ENCODE measurements at regions not wholly inside any gene's neighbourhood (a gene's known extent, or its start where the extent isn't known, plus 50 kb on each side); places are given as distances from the start of the nearest gene placed in this dataset.

DNA sequence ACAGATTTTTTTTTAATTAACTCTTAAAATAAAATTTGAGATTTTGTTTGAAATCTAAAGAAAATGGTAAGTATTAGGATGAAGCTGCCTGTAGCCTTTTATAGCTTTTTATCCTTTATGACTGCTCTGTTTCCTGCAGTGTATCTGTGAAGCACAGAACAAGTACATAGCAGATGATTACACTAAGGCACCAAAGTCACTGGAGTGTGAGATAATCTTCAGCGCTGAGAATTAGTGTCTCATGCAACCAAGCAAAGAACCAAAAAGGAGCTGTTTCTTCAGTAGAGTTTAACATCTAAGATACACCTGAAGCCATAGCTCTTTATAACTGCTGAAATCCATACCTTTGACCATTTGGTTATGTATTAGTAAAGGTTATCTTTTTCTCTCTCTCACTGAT is 1989.8 kb upstream of the PCDH10 start:
- no peak for DNase-seq (ENCODE audit: low read depth)
- TF ChIP-seq POLR2A (IDR thresholded peaks at IDR 0.05; ENCODE audit: extremely low read depth, insufficient read length) (no peak), MYC (IDR thresholded peaks at IDR 0.05; ENCODE audit: low read depth, low read length) (no peak)
- TF ChIP-seq, protein P1, sequence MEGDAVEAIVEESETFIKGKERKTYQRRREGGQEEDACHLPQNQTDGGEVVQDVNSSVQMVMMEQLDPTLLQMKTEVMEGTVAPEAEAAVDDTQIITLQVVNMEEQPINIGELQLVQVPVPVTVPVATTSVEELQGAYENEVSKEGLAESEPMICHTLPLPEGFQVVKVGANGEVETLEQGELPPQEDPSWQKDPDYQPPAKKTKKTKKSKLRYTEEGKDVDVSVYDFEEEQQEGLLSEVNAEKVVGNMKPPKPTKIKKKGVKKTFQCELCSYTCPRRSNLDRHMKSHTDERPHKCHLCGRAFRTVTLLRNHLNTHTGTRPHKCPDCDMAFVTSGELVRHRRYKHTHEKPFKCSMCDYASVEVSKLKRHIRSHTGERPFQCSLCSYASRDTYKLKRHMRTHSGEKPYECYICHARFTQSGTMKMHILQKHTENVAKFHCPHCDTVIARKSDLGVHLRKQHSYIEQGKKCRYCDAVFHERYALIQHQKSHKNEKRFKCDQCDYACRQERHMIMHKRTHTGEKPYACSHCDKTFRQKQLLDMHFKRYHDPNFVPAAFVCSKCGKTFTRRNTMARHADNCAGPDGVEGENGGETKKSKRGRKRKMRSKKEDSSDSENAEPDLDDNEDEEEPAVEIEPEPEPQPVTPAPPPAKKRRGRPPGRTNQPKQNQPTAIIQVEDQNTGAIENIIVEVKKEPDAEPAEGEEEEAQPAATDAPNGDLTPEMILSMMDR (IDR thresholded peaks at IDR 0.05; ENCODE audit: low read depth, low read length): no peak
- TF ChIP-seq, protein P2, sequence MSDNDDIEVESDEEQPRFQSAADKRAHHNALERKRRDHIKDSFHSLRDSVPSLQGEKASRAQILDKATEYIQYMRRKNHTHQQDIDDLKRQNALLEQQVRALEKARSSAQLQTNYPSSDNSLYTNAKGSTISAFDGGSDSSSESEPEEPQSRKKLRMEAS (IDR thresholded peaks at IDR 0.05; ENCODE audit: low read depth, low read length): no peak
- H3K4me3 ChIP-seq (ENCODE audit: low read depth, low read length): no peak overlapping the region

DNA sequence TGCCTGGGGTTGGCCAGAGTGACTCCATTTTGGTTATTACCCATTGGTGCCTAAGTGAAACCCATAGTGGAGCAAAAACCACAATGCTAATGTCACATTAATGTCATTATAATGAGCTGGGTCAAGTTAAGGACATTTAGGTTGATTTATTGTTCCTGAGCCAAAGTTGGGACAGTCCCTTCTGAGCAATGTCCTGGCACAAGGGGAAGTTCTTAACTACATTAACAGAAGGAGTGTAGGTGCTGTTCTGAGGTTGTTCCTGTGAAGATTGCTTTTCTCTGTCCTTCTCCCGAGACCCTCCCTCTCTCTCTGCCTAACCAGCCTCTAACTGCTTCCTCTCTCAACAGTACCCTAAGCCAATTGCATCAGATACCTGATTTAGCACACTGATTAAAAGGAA is 1956.8 kb upstream of the PCDH10 start:
- H3K4me3 ChIP-seq (ENCODE audit: low read depth, low read length): no peak overlapping the region

DNA sequence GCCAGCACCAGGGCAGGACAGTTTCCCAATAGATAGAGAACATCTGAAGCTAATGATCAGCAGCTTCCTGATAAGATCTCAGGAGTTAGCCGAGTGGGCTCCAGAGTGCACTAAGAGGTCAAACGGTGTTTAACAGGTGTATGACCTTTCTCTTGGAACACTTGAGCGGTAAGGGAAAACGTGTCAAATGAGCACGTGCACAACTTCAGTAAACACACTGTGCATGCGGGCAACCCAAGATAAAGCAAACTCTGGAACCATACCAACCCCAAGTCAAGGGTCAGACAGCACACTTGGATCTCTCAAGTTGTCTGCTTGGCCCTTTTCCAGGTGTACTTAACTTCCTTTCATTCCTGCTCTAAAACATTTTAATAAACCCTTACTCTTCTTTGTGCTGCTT is 1941.5 kb upstream of the PCDH10 start:
- DNase-seq (ENCODE audit: low read depth): no peak
- no peak overlapping the region for H3K4me3 ChIP-seq (ENCODE audit: low read depth, low read length)
- TF ChIP-seq POLR2A (IDR thresholded peaks at IDR 0.05; ENCODE audit: extremely low read depth, insufficient read length) (no peak), MYC (IDR thresholded peaks at IDR 0.05; ENCODE audit: low read depth, low read length) (no peak)
- TF ChIP-seq, protein P2 (IDR thresholded peaks at IDR 0.05; ENCODE audit: low read depth, low read length): no peak
- TF ChIP-seq, protein P1 (IDR thresholded peaks at IDR 0.05; ENCODE audit: low read depth, low read length): no peak

More for the DNA sequence above, 1956.8 kb upstream of the PCDH10 start:
- DNase-seq (ENCODE audit: low read depth): no peak
- TF ChIP-seq MYC (IDR thresholded peaks at IDR 0.05; ENCODE audit: low read depth, low read length): no peak
- no peak for TF ChIP-seq POLR2A (IDR thresholded peaks at IDR 0.05; ENCODE audit: extremely low read depth, insufficient read length)
- TF ChIP-seq, protein P1 (IDR thresholded peaks at IDR 0.05; ENCODE audit: low read depth, low read length): no peak
- TF ChIP-seq, protein P2 (IDR thresholded peaks at IDR 0.05; ENCODE audit: low read depth, low read length): no peak

DNA sequence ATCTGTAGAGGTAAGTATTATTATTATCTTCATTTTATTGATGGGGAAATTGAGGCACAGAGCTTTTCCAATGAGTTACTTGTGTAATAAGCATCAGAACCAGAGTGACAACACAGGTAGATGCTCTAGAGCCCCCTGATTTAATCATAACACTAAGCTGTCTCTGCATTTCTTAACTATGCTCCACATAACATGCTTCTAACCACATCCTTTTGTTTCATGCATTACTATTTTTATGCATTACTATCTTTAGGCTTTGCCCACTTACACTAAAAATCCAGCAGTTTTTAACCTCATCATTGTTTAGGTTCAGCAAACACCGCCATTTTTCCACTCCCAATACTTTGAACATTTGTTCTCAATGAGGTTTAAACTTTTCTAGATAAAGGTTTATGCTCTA is 1900.8 kb upstream of the PCDH10 start:
- TF ChIP-seq POLR2A (IDR thresholded peaks at IDR 0.05; ENCODE audit: extremely low read depth, insufficient read length): no peak
- TF ChIP-seq, protein P1 (IDR thresholded peaks at IDR 0.05; ENCODE audit: low read depth, low read length): no peak
- TF ChIP-seq MYC (IDR thresholded peaks at IDR 0.05; ENCODE audit: low read depth, low read length): no peak
- TF ChIP-seq, protein P2 (IDR thresholded peaks at IDR 0.05; ENCODE audit: low read depth, low read length): no peak
- DNase-seq (ENCODE audit: low read depth): no peak
- H3K4me3 ChIP-seq (ENCODE audit: low read depth, low read length): no peak overlapping the region

DNA sequence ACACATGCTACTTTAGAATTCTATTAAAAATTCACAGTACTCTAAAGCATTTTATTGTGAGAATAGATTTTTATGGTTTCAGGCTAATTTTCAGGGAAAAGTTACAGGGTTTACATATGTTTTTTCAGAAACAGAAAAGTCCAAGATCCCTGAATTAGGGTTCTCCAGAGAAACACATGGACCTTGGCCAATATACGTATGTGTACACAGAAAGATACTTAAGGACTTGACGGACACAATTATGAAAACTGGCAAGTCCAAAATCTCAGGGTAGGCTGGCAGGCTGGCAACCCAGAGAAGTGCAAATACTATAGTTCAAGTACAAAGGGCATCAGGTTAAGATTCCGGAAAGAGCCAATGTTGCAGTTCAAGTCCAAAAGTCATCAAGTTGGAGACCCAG is 1897.8 kb upstream of the PCDH10 start:
- no peak for DNase-seq (ENCODE audit: low read depth)
- TF ChIP-seq MYC (IDR thresholded peaks at IDR 0.05; ENCODE audit: low read depth, low read length) (no peak), POLR2A (IDR thresholded peaks at IDR 0.05; ENCODE audit: extremely low read depth, insufficient read length) (no peak)
- TF ChIP-seq, protein P1 (IDR thresholded peaks at IDR 0.05; ENCODE audit: low read depth, low read length): no peak
- TF ChIP-seq, protein P2 (IDR thresholded peaks at IDR 0.05; ENCODE audit: low read depth, low read length): no peak
- no peak overlapping the region for H3K4me3 ChIP-seq (ENCODE audit: low read depth, low read length)

DNA sequence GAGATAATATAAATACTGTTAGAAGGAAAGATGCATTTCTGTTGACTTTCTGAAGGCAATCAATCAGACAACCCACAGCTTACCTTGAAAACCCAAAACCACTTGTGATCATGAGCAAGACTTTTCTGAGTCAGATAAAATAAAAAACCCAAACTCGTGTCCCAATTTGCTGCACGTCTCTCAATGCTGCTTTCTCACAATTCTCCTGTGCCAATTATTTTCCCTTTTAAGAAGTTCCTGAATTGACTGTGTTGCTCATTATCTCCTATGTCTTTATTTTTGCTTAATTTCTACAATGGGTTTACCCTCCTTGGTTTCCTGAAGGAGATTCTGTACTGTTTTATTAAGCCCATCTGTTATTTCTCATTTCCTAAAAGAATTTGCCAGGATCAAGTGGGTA is 1891.9 kb upstream of the PCDH10 start:
- no peak overlapping the region for H3K4me3 ChIP-seq (ENCODE audit: low read depth, low read length)
- TF ChIP-seq, protein P2 (IDR thresholded peaks at IDR 0.05; ENCODE audit: low read depth, low read length): no peak
- TF ChIP-seq, protein P1 (IDR thresholded peaks at IDR 0.05; ENCODE audit: low read depth, low read length): no peak
- TF ChIP-seq POLR2A (IDR thresholded peaks at IDR 0.05; ENCODE audit: extremely low read depth, insufficient read length) (no peak), MYC (IDR thresholded peaks at IDR 0.05; ENCODE audit: low read depth, low read length) (no peak)
- DNase-seq (ENCODE audit: low read depth): no peak
